MG63 (cell line): ENCODE measurements at regions not wholly inside any gene's neighbourhood (a gene's known extent, or its start where the extent isn't known, plus 50 kb on each side); places are given as distances from the start of the nearest gene placed in this dataset.
"Not testable (repeated sequence)": the region's sequence is repeated elsewhere in the genome, so short reads cannot be mapped to it uniquely, and the experiment has no call there.

Experiments used
- DNase-seq: peaks from one replicate; pipeline ENCODE4 v3.0.0-alpha.2; 2020
- H3K27me3 ChIP-seq: fragments of 250-450 bp; sonication (Bioruptor Pico); 2 replicates; pipeline ENCODE4 v1.5.1; 2020; ENCODE audit warnings: mild to moderate bottlenecking, moderate library complexity
- H3K36me3 ChIP-seq: fragments of 250-450 bp; sonication (Bioruptor Pico); 2 replicates; pipeline ENCODE4 v1.5.1; 2020; ENCODE audit warnings: mild to moderate bottlenecking, moderate library complexity
- H3K4me3 ChIP-seq: fragments of 250-450 bp; sonication (Bioruptor Pico); 2 replicates; pipeline ENCODE4 v1.5.1; 2020; ENCODE audit warnings: mild to moderate bottlenecking, moderate library complexity
- H3K9me3 ChIP-seq: fragments of 250-450 bp; sonication (Bioruptor Pico); 2 replicates; pipeline ENCODE4 v1.5.1; 2020; ENCODE audit warnings: mild to moderate bottlenecking, moderate library complexity

DNA sequence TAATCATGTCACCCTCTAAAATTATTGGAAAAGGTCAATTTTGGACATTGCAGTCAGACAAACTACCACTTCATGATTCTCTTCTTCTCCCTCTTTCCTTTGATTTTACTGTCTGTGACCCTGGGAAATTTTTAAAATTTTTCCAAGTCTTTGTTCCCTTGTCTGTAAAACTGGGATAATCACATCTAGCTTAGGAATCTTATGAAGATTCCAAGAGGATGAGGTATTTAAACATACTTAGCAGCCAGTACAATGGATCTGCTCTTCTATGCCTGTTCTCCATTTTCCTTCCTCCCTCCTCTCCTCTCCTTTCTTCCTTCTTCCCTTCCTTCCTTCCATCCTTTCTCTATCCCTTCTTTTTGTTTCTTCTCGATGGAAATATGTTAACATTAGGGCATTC lies 651.6 kb upstream of the MARCKS start:
- H3K9me3 ChIP-seq, result no peaks in the 10 kb centered on the region
- no peaks in the 10 kb centered on the region for H3K27me3 ChIP-seq
- H3K36me3 ChIP-seq, result no peaks in the 10 kb centered on the region
- no peak for DNase-seq
- no peak overlapping the region for H3K4me3 ChIP-seq

- H3K4me3 ChIP-seq, result no peak overlapping the region
- DNase-seq, result no peak
- H3K9me3 ChIP-seq, result no peaks in the 10 kb centered on the region
- H3K36me3 ChIP-seq, result no peaks in the 10 kb centered on the region
- H3K27me3 ChIP-seq, result no peaks in the 10 kb centered on the region
Observed at GRCh38 chr6:113208726-113209125, 648.4 kb upstream of the MARCKS start.

GRCh38 chr6:113209315-113209714 lies 647.8 kb upstream of the MARCKS start:
- Histone ChIP-seq H3K9me3 (no peaks in the 10 kb centered on the region), H3K4me3 (no peak overlapping the region), H3K36me3 (no peaks in the 10 kb centered on the region), H3K27me3 (no peaks in the 10 kb centered on the region)
- no peak for DNase-seq

DNA sequence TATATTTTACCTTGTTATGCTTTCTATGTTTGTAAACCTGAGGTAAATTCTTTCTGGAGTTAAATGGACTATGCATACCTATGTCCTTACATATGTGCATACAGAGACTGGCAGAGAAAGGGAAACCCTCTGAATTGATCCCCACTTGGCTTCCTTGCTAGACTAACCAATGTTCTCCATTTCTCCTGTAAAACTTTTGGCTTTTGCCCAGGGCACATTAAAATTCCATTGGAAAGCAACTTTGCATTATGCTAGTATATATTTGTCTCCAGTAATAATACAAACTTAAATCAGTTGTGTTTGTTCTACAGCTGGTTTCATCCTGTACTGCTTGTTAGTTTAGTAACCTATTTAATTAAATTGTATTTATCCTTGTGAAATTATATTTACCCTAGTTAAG lies 646.0 kb upstream of the MARCKS start:
- Histone ChIP-seq H3K4me3 (no peak overlapping the region), H3K27me3 (no peaks in the 10 kb centered on the region), H3K9me3 (no peaks in the 10 kb centered on the region), H3K36me3 (no peaks in the 10 kb centered on the region)
- no peak for DNase-seq

- DNase-seq, result no peak
- Histone ChIP-seq H3K27me3 (no peaks in the 10 kb centered on the region), H3K9me3 (no peaks in the 10 kb centered on the region), H3K4me3 (no peak overlapping the region), H3K36me3 (no peaks in the 10 kb centered on the region)
Observed at GRCh38 chr6:113219783-113220182, 637.4 kb upstream of the MARCKS start.

DNA sequence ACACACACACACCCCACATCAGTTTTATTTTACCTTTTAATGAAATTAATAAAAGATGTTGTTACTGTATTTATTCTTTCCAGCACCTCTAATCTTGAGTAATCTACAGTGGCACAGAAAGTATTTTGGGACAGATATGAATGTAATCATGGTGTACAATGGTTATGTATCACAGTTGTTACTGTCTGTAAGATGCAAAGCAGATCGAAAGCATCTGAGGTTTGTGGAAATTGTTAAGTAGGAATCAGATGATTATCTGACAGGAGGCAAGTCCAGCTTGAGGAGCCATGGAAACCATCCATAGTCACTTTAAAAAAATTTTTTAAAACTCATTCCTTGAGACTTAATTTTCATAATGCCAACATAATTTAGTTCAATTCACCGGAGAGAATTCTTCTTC lies 636.3 kb upstream of the MARCKS start:
- H3K36me3 ChIP-seq, result no peaks in the 10 kb centered on the region
- DNase-seq, result no peak
- H3K27me3 ChIP-seq, result no peaks in the 10 kb centered on the region
- H3K9me3 ChIP-seq, result no peaks in the 10 kb centered on the region; the same call in 1 of the 2 replicates
- H3K4me3 ChIP-seq, result no peak overlapping the region

GRCh38 chr6:113221850-113222249 lies 635.3 kb upstream of the MARCKS start:
- Histone ChIP-seq H3K9me3 (peaks cover 2% of the 10 kb centered on the region; the same call in 1 of the 2 replicates), H3K36me3 (no peaks in the 10 kb centered on the region), H3K4me3 (no peak overlapping the region), H3K27me3 (no peaks in the 10 kb centered on the region)
- DNase-seq, result no peak

GRCh38 chr6:113246186-113246585 lies 611.0 kb upstream of the MARCKS start:
- no peak overlapping the region for H3K4me3 ChIP-seq
- DNase-seq, result no peak

DNA sequence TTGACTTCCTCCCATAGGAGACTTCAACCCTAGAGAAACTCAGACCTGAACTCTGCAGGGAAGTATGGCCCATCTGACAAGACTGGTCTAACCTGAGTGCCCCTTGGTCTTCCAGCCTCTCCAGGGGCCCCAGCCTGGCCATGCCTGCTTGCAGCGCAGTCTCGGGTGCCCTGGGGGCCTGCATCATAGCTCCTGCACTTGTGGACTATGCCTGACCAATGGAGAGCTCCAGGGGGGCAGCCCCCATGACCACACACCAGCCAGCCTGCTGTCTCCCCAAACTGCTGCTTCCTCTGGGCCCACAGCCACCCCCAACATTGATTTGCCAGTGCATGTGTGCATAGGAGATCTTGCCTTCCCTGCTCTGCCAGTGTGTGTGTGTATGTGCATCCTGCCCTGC lies 608.6 kb upstream of the MARCKS start:
- H3K36me3 ChIP-seq, result no peaks in the 10 kb centered on the region
- no peaks in the 10 kb centered on the region for H3K27me3 ChIP-seq
- H3K9me3 ChIP-seq, result peaks cover 6% of the 10 kb centered on the region; the same call in 1 of the 2 replicates
- H3K4me3 ChIP-seq, result no peak overlapping the region
- DNase-seq, result no peak

More at GRCh38 chr6:113246186-113246585, 611.0 kb upstream of the MARCKS start:
- Histone ChIP-seq H3K36me3 (no peaks in the 10 kb centered on the region), H3K9me3 (no peaks in the 10 kb centered on the region), H3K27me3 (no peaks in the 10 kb centered on the region)

GRCh38 chr6:113254194-113254593 lies 603.0 kb upstream of the MARCKS start:
- not testable (repeated sequence) for H3K4me3 ChIP-seq

GRCh38 chr6:113258771-113259170 lies 598.4 kb upstream of the MARCKS start:
- H3K4me3 ChIP-seq, result no peak overlapping the region
- no peak for DNase-seq
- H3K36me3 ChIP-seq, result no peaks in the 10 kb centered on the region
- H3K27me3 ChIP-seq, result no peaks in the 10 kb centered on the region
- H3K9me3 ChIP-seq, result peaks cover 5% of the 10 kb centered on the region; the same call in 1 of the 2 replicates

More at GRCh38 chr6:113254194-113254593, 603.0 kb upstream of the MARCKS start:
- not testable (repeated sequence) for DNase-seq, H3K9me3 ChIP-seq, H3K27me3 ChIP-seq, H3K36me3 ChIP-seq

GRCh38 chr6:113271437-113271836 lies 585.7 kb upstream of the MARCKS start:
- no peaks in the 10 kb centered on the region for H3K27me3 ChIP-seq
- no peak for DNase-seq
- no peaks in the 10 kb centered on the region for H3K36me3 ChIP-seq
- H3K4me3 ChIP-seq, result no peak overlapping the region
- peaks cover 19% of the 10 kb centered on the region for H3K9me3 ChIP-seq

- H3K9me3 ChIP-seq, result no peaks in the 10 kb centered on the region; the same call in 1 of the 2 replicates
- no peaks in the 10 kb centered on the region for H3K27me3 ChIP-seq
- no peak for DNase-seq
- H3K36me3 ChIP-seq, result no peaks in the 10 kb centered on the region
- no peak overlapping the region for H3K4me3 ChIP-seq
Observed at GRCh38 chr6:113276601-113277000, 580.5 kb upstream of the MARCKS start.

DNA sequence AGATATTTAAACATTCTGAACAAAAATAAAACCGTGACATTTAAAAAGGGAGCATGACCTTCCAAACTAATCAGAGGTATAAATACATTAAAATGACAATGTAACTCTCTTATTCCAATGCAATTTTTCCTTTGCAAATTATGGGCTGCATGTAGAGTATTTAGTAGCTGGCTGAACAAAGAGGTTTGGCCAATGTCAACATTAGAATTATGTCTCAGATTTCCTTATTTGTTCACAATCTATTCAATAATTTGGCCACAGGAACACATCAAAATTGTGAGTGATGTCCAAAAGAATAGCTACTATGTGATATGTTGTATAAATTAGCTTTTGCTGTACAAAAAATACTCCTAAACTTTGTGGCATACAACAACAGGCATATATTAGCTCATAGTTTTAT lies 580.0 kb upstream of the MARCKS start:
- Histone ChIP-seq H3K27me3 (no peaks in the 10 kb centered on the region), H3K36me3 (no peaks in the 10 kb centered on the region), H3K9me3 (no peaks in the 10 kb centered on the region; the same call in 1 of the 2 replicates), H3K4me3 (no peak overlapping the region)
- DNase-seq, result no peak

DNA sequence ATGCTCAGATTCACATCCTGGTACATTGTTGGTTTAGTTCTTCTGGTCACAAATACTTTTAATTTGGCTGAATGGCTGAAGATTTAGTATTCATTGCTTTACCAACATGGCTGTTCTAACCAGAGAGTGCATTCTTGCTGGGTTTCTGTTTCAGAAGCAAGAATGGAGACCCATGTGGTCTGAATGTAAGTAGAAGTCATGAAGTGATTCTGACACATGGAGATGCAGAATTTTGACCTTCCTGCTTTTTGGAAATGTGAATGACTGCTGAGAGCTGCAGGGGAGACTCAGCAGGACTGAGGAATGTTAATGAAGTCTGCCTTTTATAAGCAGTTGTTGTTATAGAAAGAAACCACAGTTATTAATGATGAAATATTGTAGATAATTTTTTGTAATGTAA lies 576.1 kb upstream of the MARCKS start:
- Histone ChIP-seq H3K36me3 (no peaks in the 10 kb centered on the region), H3K9me3 (peaks cover 4% of the 10 kb centered on the region), H3K4me3 (no peak overlapping the region), H3K27me3 (no peaks in the 10 kb centered on the region)
- DNase-seq, result no peak

DNA sequence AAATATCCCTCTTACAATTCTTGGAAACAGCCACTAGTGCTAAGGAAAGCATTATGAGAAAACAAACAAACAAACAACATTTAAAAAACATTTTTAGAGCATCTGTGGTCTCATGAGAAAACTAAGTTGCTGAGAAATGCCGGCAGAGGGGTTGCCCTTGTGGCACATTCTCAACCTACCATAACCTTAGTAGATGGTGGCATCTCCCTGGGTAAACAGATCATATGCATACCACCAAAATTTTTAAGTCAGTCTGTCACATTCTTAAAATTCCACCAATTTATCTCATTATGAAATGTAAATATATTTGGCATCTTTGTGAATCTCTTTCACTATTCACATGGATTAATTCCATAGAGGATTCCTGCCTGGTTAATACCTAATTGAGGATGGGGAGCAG lies 575.7 kb upstream of the MARCKS start:
- Histone ChIP-seq H3K36me3 (no peaks in the 10 kb centered on the region), H3K4me3 (no peak overlapping the region), H3K27me3 (no peaks in the 10 kb centered on the region), H3K9me3 (peaks cover 9% of the 10 kb centered on the region)
- DNase-seq, result no peak

DNA sequence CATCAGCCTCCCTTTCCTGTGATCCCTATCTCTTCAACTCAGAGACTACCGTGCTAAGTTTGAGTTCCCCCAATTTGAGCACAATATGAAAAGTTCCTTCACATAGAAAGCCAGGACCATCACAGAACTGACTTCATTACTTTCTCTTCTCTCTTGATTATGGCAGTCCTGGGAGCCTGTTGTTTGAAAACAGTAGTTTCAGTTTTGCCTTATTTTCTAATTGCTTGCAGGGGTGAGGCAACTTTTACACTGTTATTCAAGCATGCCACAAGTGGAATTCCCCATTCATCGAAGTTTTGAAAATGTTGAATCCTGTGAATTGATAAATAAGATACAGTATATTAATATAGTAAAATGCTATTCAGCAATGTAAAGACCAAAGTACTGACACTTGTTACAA lies 569.7 kb upstream of the MARCKS start:
- Histone ChIP-seq H3K9me3 (peaks cover 13% of the 10 kb centered on the region), H3K36me3 (no peaks in the 10 kb centered on the region), H3K27me3 (no peaks in the 10 kb centered on the region), H3K4me3 (no peak overlapping the region)
- DNase-seq, result no peak

- no peaks in the 10 kb centered on the region for H3K36me3 ChIP-seq
- H3K27me3 ChIP-seq, result no peaks in the 10 kb centered on the region
- no peak overlapping the region for H3K4me3 ChIP-seq
- no peak for DNase-seq
- H3K9me3 ChIP-seq, result peaks cover 13% of the 10 kb centered on the region
Observed at GRCh38 chr6:113288409-113288808, 568.7 kb upstream of the MARCKS start.

GRCh38 chr6:113289166-113289565 lies 568.0 kb upstream of the MARCKS start:
- H3K27me3 ChIP-seq, result no peaks in the 10 kb centered on the region
- no peaks in the 10 kb centered on the region for H3K36me3 ChIP-seq
- peaks cover 13% of the 10 kb centered on the region for H3K9me3 ChIP-seq
- DNase-seq, result no peak
- H3K4me3 ChIP-seq, result no peak overlapping the region
